ENCODE measurements at regions not wholly inside any gene's neighbourhood (a gene's known extent, or its start where the extent isn't known, plus 50 kb on each side); places are given as distances from the start of the nearest gene placed in this dataset.
A peak's percentile ranks its signal among the peaks of the same experiment; 100 is the strongest.

DNA sequence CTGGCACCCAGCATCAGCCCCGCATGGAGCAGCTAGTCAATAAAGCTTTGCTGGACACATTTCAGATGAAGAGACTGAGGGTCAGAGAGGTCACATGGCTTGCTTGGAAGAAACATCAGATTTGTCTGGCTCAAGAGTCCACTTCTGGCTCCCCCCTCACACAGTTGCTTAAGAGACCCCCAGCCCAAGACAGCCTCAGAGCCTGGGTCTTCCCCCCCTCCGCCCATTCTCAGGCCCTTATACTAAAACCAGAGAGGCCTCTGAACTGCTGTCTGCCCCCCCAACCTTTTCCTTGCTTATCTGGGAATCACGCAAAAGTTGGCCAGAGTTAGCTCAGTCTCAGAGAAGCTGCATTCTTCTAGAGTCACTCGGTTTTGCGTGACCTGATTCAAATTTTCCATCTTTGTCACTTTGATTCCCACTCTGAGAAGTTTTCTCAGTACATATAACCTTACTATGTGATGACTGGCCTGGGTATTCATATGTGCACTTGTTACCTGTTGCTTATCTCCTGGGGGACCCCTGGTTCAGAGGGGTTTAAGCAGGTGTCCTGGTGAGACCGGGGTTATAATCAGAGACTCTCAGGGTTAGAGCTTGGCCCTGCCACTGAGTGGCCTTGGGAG lies 145.4 kb upstream of the IER5L start:
- Mint-ChIP-seq H3K4me3 (ENCODE audit: unreplicated experiment) (no peak overlapping the region), H3K27ac (ENCODE audit: low read depth, unreplicated experiment) (no peak overlapping the region), H3K9me3 (ENCODE audit: unreplicated experiment) (no peaks in the 10 kb centered on the region), H3K36me3 (ENCODE audit: insufficient read depth, unreplicated experiment) (no peaks in the 10 kb centered on the region), H3K4me1 (ENCODE audit: insufficient read depth, unreplicated experiment) (peaks cover 10% of the 10 kb centered on the region), H3K27me3 (ENCODE audit: insufficient read depth, unreplicated experiment) (no peaks in the 10 kb centered on the region)
- no peak for DNase-seq (ENCODE audit: unreplicated experiment)
- CTCF ChIA-PET: interaction anchor here (0.6 kb wide), 1 partner anchor 140 kb away, joined by 3 read pairs; no protein-coding TSS in a partner anchor
- POLR2A ChIA-PET: interaction anchor here (0.6 to 0.9 kb wide), 3 partner anchors 145 to 291 kb away, joined by 3 to 5 read pairs (median 3); partner anchors contain the start of gene IER5L
- intact Hi-C loops (cut with micrococcal nuclease): no loop called here
- TF ChIP-seq, protein P1, sequence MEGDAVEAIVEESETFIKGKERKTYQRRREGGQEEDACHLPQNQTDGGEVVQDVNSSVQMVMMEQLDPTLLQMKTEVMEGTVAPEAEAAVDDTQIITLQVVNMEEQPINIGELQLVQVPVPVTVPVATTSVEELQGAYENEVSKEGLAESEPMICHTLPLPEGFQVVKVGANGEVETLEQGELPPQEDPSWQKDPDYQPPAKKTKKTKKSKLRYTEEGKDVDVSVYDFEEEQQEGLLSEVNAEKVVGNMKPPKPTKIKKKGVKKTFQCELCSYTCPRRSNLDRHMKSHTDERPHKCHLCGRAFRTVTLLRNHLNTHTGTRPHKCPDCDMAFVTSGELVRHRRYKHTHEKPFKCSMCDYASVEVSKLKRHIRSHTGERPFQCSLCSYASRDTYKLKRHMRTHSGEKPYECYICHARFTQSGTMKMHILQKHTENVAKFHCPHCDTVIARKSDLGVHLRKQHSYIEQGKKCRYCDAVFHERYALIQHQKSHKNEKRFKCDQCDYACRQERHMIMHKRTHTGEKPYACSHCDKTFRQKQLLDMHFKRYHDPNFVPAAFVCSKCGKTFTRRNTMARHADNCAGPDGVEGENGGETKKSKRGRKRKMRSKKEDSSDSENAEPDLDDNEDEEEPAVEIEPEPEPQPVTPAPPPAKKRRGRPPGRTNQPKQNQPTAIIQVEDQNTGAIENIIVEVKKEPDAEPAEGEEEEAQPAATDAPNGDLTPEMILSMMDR (IDR thresholded peaks at IDR 0.05; ENCODE audit: unreplicated experiment): no peak
- no TSS peak for BruUV-seq (replicated peaks)

DNA sequence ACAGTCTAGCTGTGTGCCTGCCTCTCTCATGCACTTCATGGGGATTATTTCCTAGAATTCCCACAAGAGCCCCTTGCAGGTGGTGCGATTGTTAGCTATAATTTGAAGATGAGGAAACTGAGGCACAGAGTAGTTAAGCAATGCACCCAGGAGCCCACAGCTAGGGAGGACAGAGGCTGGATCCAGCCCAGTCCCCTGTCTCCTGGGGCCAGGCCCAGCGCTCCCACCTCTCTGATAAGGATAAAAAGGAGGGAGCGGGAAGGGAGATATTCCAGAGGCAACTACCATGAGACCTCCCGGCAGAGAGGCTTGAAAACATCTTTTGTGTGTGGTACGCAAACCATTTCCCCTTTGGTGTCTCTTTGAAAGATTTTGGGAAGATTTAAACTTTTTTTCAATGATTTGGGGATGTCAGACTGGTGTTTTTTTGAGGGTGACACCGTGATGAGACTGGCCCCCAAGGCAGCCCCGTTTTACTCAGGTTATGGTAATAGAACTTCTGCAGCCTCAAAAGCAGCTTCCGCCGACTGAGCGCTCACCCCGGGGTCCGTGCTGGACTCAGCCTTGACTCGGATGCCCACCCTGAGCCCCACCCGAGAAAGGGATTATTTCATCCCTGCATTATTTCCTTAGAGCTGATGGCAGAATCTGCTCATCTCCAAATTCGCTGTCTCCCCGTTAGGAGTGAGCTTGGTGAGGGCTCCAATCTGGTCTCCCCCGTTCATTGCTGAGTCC lies 144.7 kb upstream of the IER5L start:
- no peaks in the 10 kb centered on the region for H3K27me3 Mint-ChIP-seq (ENCODE audit: insufficient read depth, unreplicated experiment)
- H3K27ac Mint-ChIP-seq (ENCODE audit: low read depth, unreplicated experiment): no peak overlapping the region
- TF ChIP-seq, protein P1 (IDR thresholded peaks at IDR 0.05; ENCODE audit: unreplicated experiment): no peak
- no peak overlapping the region for H3K4me3 Mint-ChIP-seq (ENCODE audit: unreplicated experiment)
- BruUV-seq (replicated peaks): no TSS peak
- CTCF ChIA-PET: no interaction called here
- POLR2A ChIA-PET: no interaction called here
- intact Hi-C loops (cut with micrococcal nuclease): no loop called here
- peaks cover 10% of the 10 kb centered on the region for H3K4me1 Mint-ChIP-seq (ENCODE audit: insufficient read depth, unreplicated experiment)
- no peaks in the 10 kb centered on the region for H3K36me3 Mint-ChIP-seq (ENCODE audit: insufficient read depth, unreplicated experiment)
- no peak for DNase-seq (ENCODE audit: unreplicated experiment)
- H3K9me3 Mint-ChIP-seq (ENCODE audit: unreplicated experiment): no peaks in the 10 kb centered on the region

GRCh38 chr9:129322022-129322621 lies 144.1 kb upstream of the IER5L start:
- Mint-ChIP-seq H3K36me3 (ENCODE audit: insufficient read depth, unreplicated experiment) (no peaks in the 10 kb centered on the region), H3K27me3 (ENCODE audit: insufficient read depth, unreplicated experiment) (no peaks in the 10 kb centered on the region), H3K4me3 (ENCODE audit: unreplicated experiment) (no peak overlapping the region), H3K4me1 (ENCODE audit: insufficient read depth, unreplicated experiment) (peaks cover 10% of the 10 kb centered on the region), H3K27ac (ENCODE audit: low read depth, unreplicated experiment) (no peak overlapping the region), H3K9me3 (ENCODE audit: unreplicated experiment) (no peaks in the 10 kb centered on the region)
- TF ChIP-seq, protein P1 (IDR thresholded peaks at IDR 0.05; ENCODE audit: unreplicated experiment): no peak
- no TSS peak for BruUV-seq (replicated peaks)
- ChIA-PET POLR2A (no interaction called here), CTCF (no interaction called here)
- no peak for DNase-seq (ENCODE audit: unreplicated experiment)
- intact Hi-C loops (cut with micrococcal nuclease): no loop called here

- Mint-ChIP-seq H3K27ac (ENCODE audit: low read depth, unreplicated experiment) (peak overlapping the region; percentile 69), H3K4me3 (ENCODE audit: unreplicated experiment) (no peak overlapping the region), H3K9me3 (ENCODE audit: unreplicated experiment) (no peaks in the 10 kb centered on the region), H3K27me3 (ENCODE audit: insufficient read depth, unreplicated experiment) (no peaks in the 10 kb centered on the region), H3K4me1 (ENCODE audit: insufficient read depth, unreplicated experiment) (peaks cover 10% of the 10 kb centered on the region), H3K36me3 (ENCODE audit: insufficient read depth, unreplicated experiment) (peaks cover 1% of the 10 kb centered on the region)
- intact Hi-C loops (cut with micrococcal nuclease): no loop called here
- ChIA-PET CTCF (interaction anchor here (0.7 kb wide), 1 partner anchor 190 kb away, joined by 4 read pairs; no protein-coding TSS in a partner anchor), POLR2A (no interaction called here)
- BruUV-seq (replicated peaks): no TSS peak
- DNase-seq (ENCODE audit: unreplicated experiment): no peak
- TF ChIP-seq, protein P1 (IDR thresholded peaks at IDR 0.05; ENCODE audit: unreplicated experiment): no peak
These were observed 143.4 kb upstream of the IER5L start for GRCh38 chr9:129321286-129322021.

All from MCF 10A (cell line).